Activated naive CD4-positive, alpha-beta T cell treated with anti-CD3 and anti-CD28 coated beads for 36 hours (primary cell): ENCODE measurements at regions not wholly inside any gene's neighbourhood (a gene's known extent, or its start where the extent isn't known, plus 50 kb on each side); places are given as distances from the start of the nearest gene placed in this dataset.

Experiments
- CTCF ChIA-PET: fragments of 350-600 bp; sonication (Branson Sonifier 250); formaldehyde crosslinking; loops from one replicate; lab custom pipeline; 2021; ENCODE audit warnings: antibody characterized with exemption; lab: Charles Lee
- DNase-seq: peaks from one replicate; pipeline ENCODE4 v3.0.0-alpha.2; 2020
- H3K27ac Mint-ChIP-seq: one replicate; pipeline ENCODE4 v1.8.0; 2021; ENCODE audit warnings: mild to moderate bottlenecking, mixed read lengths
- H3K27me3 Mint-ChIP-seq: one replicate; pipeline ENCODE4 v1.8.0; 2021; ENCODE audit warnings: low read depth, mixed read lengths
- H3K36me3 Mint-ChIP-seq: one replicate; pipeline ENCODE4 v1.8.0; 2021; ENCODE audit warnings: low read depth, mixed read lengths
- H3K4me1 Mint-ChIP-seq: one replicate; pipeline ENCODE4 v1.8.0; 2021; ENCODE audit warnings: low read depth, mixed read lengths
- H3K4me3 Mint-ChIP-seq: one replicate; pipeline ENCODE4 v1.8.0; 2021; ENCODE audit warnings: mild to moderate bottlenecking, moderate library complexity, mixed read lengths
- H3K9me3 Mint-ChIP-seq: one replicate; pipeline ENCODE4 v1.8.0; 2021; ENCODE audit warnings: mixed read lengths
- intact Hi-C: fragments of 100-400 bp; cut with micrococcal nuclease; formaldehyde crosslinking; loops from one replicate; pipeline ENCODE4 v1.15.1; 2023

DNA sequence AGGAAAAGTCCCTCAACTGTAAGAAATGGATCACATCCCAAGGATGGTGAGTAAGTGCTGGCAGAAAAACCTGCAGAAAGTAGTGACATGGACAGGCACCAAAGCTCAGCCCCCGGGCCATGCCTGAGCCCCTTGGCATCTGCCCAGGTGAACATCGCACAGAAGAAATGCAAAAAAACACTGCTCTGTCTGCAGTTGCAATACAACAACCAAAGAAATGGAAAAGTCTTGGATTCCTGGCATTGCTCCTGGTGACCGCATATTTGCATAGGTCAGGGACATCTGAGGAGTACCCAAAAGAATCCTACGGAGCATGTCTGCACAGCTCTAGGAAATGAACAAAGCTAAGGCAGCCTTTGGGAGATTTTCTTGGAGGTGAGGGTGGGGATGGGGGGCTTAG, 63.1 kb upstream of the PTPRT start:
- no peaks in the 10 kb centered on the region for H3K9me3 Mint-ChIP-seq
- H3K27ac Mint-ChIP-seq: no peak overlapping the region
- H3K4me3 Mint-ChIP-seq: no peak overlapping the region
- no peak for DNase-seq
- H3K27me3 Mint-ChIP-seq: peaks cover 5% of the 10 kb centered on the region
- intact Hi-C loops: no loop called here
- H3K36me3 Mint-ChIP-seq: no peaks in the 10 kb centered on the region
- CTCF ChIA-PET: interaction anchor here (0.6 kb wide), 1 partner anchor 51 kb away, joined by 3 read pairs; no protein-coding TSS in a partner anchor
- no peaks in the 10 kb centered on the region for H3K4me1 Mint-ChIP-seq

GRCh38 chr20:43248341-43248740, 58.6 kb upstream of the PTPRT start:
- H3K4me1 Mint-ChIP-seq: no peaks in the 10 kb centered on the region
- intact Hi-C loops: no loop called here
- CTCF ChIA-PET: no interaction called here

GRCh38 chr20:43247361-43247760, 57.7 kb upstream of the PTPRT start:
- no peak for DNase-seq
- CTCF ChIA-PET: no interaction called here
- Mint-ChIP-seq H3K9me3 (no peaks in the 10 kb centered on the region), H3K4me1 (no peaks in the 10 kb centered on the region), H3K36me3 (no peaks in the 10 kb centered on the region), H3K27me3 (peaks cover 13% of the 10 kb centered on the region), H3K27ac (no peak overlapping the region), H3K4me3 (no peak overlapping the region)
- intact Hi-C loops: no loop called here

More at GRCh38 chr20:43248341-43248740, 58.6 kb upstream of the PTPRT start:
- no peak for DNase-seq
- no peak overlapping the region for H3K27ac Mint-ChIP-seq
- no peaks in the 10 kb centered on the region for H3K9me3 Mint-ChIP-seq
- no peaks in the 10 kb centered on the region for H3K36me3 Mint-ChIP-seq
- no peak overlapping the region for H3K4me3 Mint-ChIP-seq
- peaks cover 13% of the 10 kb centered on the region for H3K27me3 Mint-ChIP-seq

DNA sequence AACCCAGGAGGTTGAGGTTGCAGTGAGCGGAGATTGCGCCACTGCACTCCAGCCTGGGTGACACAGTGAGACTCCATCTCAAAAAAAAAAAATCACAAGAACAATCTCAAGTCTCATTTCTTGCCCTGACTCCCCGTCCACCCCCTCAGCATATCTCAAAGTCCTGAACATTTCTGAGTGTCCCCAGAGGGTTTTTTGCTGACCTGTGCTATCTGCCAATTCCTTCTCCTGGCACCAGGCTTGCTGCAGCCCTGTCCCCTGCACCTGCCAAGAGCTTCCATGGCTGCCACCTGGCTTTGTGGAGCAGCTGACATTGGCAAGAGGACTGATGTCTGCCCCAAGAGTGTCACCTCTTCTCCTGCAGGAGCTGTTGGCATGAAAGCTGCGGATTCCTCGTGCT, 54.9 kb upstream of the PTPRT start:
- no peak overlapping the region for H3K4me3 Mint-ChIP-seq
- DNase-seq: no peak
- H3K27ac Mint-ChIP-seq: no peak overlapping the region
- intact Hi-C loops: no loop called here
- CTCF ChIA-PET: no interaction called here
- no peaks in the 10 kb centered on the region for H3K36me3 Mint-ChIP-seq
- peaks cover 10% of the 10 kb centered on the region for H3K27me3 Mint-ChIP-seq
- H3K9me3 Mint-ChIP-seq: peaks cover under 1% of the 10 kb centered on the region
- H3K4me1 Mint-ChIP-seq: no peaks in the 10 kb centered on the region

DNA sequence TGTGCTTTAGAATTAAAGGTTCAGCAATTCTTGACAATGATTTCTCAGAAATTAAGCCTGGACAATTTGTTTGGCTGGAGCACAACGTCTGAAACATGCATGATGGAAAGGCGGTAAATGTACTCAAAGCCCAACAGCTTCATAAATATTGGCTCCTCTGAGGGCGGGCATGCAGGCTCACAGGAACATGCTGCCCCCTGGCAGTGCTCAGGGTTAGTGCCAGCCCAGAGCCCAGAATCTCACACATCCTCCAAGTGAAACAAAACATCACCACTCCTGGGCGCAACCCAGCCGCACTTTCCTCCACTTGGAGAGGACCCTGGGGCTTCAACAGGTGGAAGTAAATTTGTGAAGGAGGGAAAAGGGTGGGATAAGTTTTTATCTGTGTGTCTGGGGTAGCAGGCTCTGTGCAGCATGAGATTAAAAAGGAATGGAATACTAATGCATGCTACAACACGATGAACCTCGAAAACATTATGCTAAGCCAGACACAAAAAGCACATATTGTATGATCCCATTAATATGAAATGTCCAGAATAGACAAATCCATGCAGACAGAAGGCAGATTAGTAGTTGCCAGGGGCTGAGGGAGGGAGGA, 54.1 kb upstream of the PTPRT start:
- H3K9me3 Mint-ChIP-seq: peaks cover 8% of the 10 kb centered on the region
- CTCF ChIA-PET: no interaction called here
- DNase-seq: no peak
- no peaks in the 10 kb centered on the region for H3K36me3 Mint-ChIP-seq
- H3K27me3 Mint-ChIP-seq: peaks cover 10% of the 10 kb centered on the region
- intact Hi-C loops: no loop called here
- no peak overlapping the region for H3K27ac Mint-ChIP-seq
- H3K4me3 Mint-ChIP-seq: no peak overlapping the region
- no peaks in the 10 kb centered on the region for H3K4me1 Mint-ChIP-seq

DNA sequence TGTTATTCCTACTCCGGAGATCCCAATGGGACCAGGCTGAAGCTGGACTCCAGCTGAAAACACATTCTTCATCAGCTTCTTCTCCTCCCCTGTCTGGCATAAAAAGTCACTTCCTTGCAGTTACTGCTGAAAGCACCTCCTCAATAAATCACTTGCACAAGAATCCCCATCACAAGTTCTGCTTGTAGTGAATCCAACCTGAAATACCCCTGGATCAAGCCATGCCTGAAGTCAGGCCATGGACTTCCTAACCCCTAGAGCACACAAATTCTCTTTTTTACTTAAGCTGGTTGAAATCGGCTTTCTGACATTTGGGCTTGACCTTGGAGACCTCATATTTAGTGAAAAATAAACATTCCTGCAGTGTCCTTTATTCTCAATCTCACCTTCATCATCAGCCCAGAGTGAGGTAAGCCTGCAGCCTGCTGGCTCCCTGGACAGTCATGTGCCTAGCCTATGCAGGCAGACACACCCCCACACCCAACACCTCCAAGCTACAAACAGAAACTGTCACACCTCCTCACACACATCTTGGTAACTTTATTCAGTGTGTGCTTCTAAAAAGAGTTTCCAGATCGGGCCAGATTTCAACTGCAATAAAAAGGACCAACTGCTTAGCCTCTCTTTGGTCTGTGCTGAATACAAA, 51.5 kb upstream of the PTPRT start:
- H3K36me3 Mint-ChIP-seq: no peaks in the 10 kb centered on the region
- intact Hi-C loops: no loop called here
- no peaks in the 10 kb centered on the region for H3K4me1 Mint-ChIP-seq
- H3K27ac Mint-ChIP-seq: no peak overlapping the region
- DNase-seq: no peak
- H3K4me3 Mint-ChIP-seq: no peak overlapping the region
- peaks cover 12% of the 10 kb centered on the region for H3K27me3 Mint-ChIP-seq
- CTCF ChIA-PET: no interaction called here
- H3K9me3 Mint-ChIP-seq: peaks cover 8% of the 10 kb centered on the region
